ENCODE measurements at regions not wholly inside any gene's neighbourhood (a gene's known extent, or its start where the extent isn't known, plus 50 kb on each side); places are given as distances from the start of the nearest gene placed in this dataset.

GRCh38 chr15:60070838-60071493, 66.9 kb downstream of the FOXB1 start:
- peaks cover 9% of the 10 kb centered on the region for H3K4me1 Mint-ChIP-seq (ENCODE audit: unreplicated experiment)
- TF ChIP-seq CTCF (IDR thresholded peaks at IDR 0.05): no peak
- peaks cover 34% of the 10 kb centered on the region for H3K27me3 Mint-ChIP-seq (ENCODE audit: unreplicated experiment)
- no peak for DNase-seq (ENCODE audit: extremely low spot score, unreplicated experiment)
- no peaks in the 10 kb centered on the region for H3K9me3 Mint-ChIP-seq (ENCODE audit: unreplicated experiment)
- H3K27ac Mint-ChIP-seq (ENCODE audit: unreplicated experiment): peak overlapping the region; percentile 74
- H3K4me3 Mint-ChIP-seq (ENCODE audit: unreplicated experiment): no peak overlapping the region
- no peaks in the 10 kb centered on the region for H3K36me3 Mint-ChIP-seq (ENCODE audit: unreplicated experiment)

- Mint-ChIP-seq H3K9me3 (ENCODE audit: unreplicated experiment) (no peaks in the 10 kb centered on the region), H3K27me3 (ENCODE audit: unreplicated experiment) (peaks cover 34% of the 10 kb centered on the region), H3K4me1 (ENCODE audit: unreplicated experiment) (peaks cover 9% of the 10 kb centered on the region), H3K36me3 (ENCODE audit: unreplicated experiment) (no peaks in the 10 kb centered on the region), H3K27ac (ENCODE audit: unreplicated experiment) (peak overlapping the region; percentile 11), H3K4me3 (ENCODE audit: unreplicated experiment) (no peak overlapping the region)
- DNase-seq (ENCODE audit: extremely low spot score, unreplicated experiment): no peak
- TF ChIP-seq CTCF (IDR thresholded peaks at IDR 0.05): no peak
Measured at GRCh38 chr15:60072826-60073465, 68.8 kb downstream of the FOXB1 start.

GRCh38 chr15:60073466-60073840, 69.3 kb downstream of the FOXB1 start:
- H3K4me3 Mint-ChIP-seq (ENCODE audit: unreplicated experiment): no peak overlapping the region
- H3K36me3 Mint-ChIP-seq (ENCODE audit: unreplicated experiment): no peaks in the 10 kb centered on the region
- H3K27ac Mint-ChIP-seq (ENCODE audit: unreplicated experiment): no peak overlapping the region
- H3K27me3 Mint-ChIP-seq (ENCODE audit: unreplicated experiment): peaks cover 30% of the 10 kb centered on the region
- H3K9me3 Mint-ChIP-seq (ENCODE audit: unreplicated experiment): no peaks in the 10 kb centered on the region
- peaks cover 9% of the 10 kb centered on the region for H3K4me1 Mint-ChIP-seq (ENCODE audit: unreplicated experiment)
- TF ChIP-seq CTCF (IDR thresholded peaks at IDR 0.05): no peak
- DNase-seq (ENCODE audit: extremely low spot score, unreplicated experiment): no peak

GRCh38 chr15:60074181-60074885, 70.2 kb downstream of the FOXB1 start:
- H3K9me3 Mint-ChIP-seq (ENCODE audit: unreplicated experiment): no peaks in the 10 kb centered on the region
- no peak overlapping the region for H3K4me3 Mint-ChIP-seq (ENCODE audit: unreplicated experiment)
- no peak for TF ChIP-seq CTCF (IDR thresholded peaks at IDR 0.05)
- no peak for DNase-seq (ENCODE audit: extremely low spot score, unreplicated experiment)
- H3K36me3 Mint-ChIP-seq (ENCODE audit: unreplicated experiment): no peaks in the 10 kb centered on the region
- H3K4me1 Mint-ChIP-seq (ENCODE audit: unreplicated experiment): peaks cover 9% of the 10 kb centered on the region
- no peak overlapping the region for H3K27ac Mint-ChIP-seq (ENCODE audit: unreplicated experiment)
- H3K27me3 Mint-ChIP-seq (ENCODE audit: unreplicated experiment): peaks cover 33% of the 10 kb centered on the region

- peaks cover 40% of the 10 kb centered on the region for H3K27me3 Mint-ChIP-seq (ENCODE audit: unreplicated experiment)
- DNase-seq (ENCODE audit: extremely low spot score, unreplicated experiment): no peak
- H3K36me3 Mint-ChIP-seq (ENCODE audit: unreplicated experiment): no peaks in the 10 kb centered on the region
- H3K9me3 Mint-ChIP-seq (ENCODE audit: unreplicated experiment): no peaks in the 10 kb centered on the region
- no peak for TF ChIP-seq CTCF (IDR thresholded peaks at IDR 0.05)
- H3K4me1 Mint-ChIP-seq (ENCODE audit: unreplicated experiment): peaks cover 6% of the 10 kb centered on the region
- no peak overlapping the region for H3K4me3 Mint-ChIP-seq (ENCODE audit: unreplicated experiment)
- H3K27ac Mint-ChIP-seq (ENCODE audit: unreplicated experiment): no peak overlapping the region
Measured at GRCh38 chr15:60076045-60076444, 71.9 kb downstream of the FOXB1 start.

Measured in osteocyte (in vitro differentiated cells).